GM06990 (cell line): ENCODE measurements at regions not wholly inside any gene's neighbourhood (a gene's known extent, or its start where the extent isn't known, plus 50 kb on each side); places are given as distances from the start of the nearest gene placed in this dataset.
"Not testable (repeated sequence)": the region's sequence is repeated elsewhere in the genome, so short reads cannot be mapped to it uniquely, and the experiment has no call there.

Experiments used
- DNase-seq: peaks from one replicate; pipeline ENCODE4 v3.0.0-alpha.2; 2011; ENCODE audit not compliant: insufficient read length; ENCODE audit errors: extremely low read depth
- H3K27me3 ChIP-seq: replicated peaks from 2 replicates; pipeline ENCODE4 v1.6.0; 2011; ENCODE audit warnings: low read length; ENCODE audit not compliant: control insufficient read depth, insufficient read depth
- H3K36me3 ChIP-seq: 2 replicates; pipeline ENCODE4 v1.5.1; 2011; ENCODE audit warnings: low read length; ENCODE audit not compliant: control insufficient read depth, insufficient read depth
- H3K4me3 ChIP-seq: replicated peaks from 2 replicates; pipeline ENCODE4 v1.5.1; 2011; ENCODE audit warnings: low read depth, mild to moderate bottlenecking, control low read depth, low read length
- CTCF ChIP-seq: IDR thresholded peaks from 2 replicates; pipeline ENCODE4 v1.5.1; 2011; ENCODE audit warnings: low read length, control low read depth, mild to moderate bottlenecking, inconsistent platforms; ENCODE audit not compliant: insufficient read depth, poor library complexity, severe bottlenecking

GRCh38 chr17:52995147-52995546 is 827.6 kb upstream of the KIF2B start:
- Histone ChIP-seq H3K4me3 (no peak overlapping the region), H3K27me3 (no peaks in the 10 kb centered on the region), H3K36me3 (no peaks in the 10 kb centered on the region)
- no peak for DNase-seq
- TF ChIP-seq CTCF: no peak

GRCh38 chr17:52986056-52986662 is 827.6 kb upstream of the CA10 start:
- H3K36me3 ChIP-seq: no peaks in the 10 kb centered on the region
- no peak for TF ChIP-seq CTCF
- H3K4me3 ChIP-seq: no peak overlapping the region
- no peaks in the 10 kb centered on the region for H3K27me3 ChIP-seq
- no peak for DNase-seq

GRCh38 chr17:52982331-52982730 is 823.8 kb upstream of the CA10 start:
- no peaks in the 10 kb centered on the region for H3K27me3 ChIP-seq
- no peak for DNase-seq
- no peaks in the 10 kb centered on the region for H3K36me3 ChIP-seq
- TF ChIP-seq CTCF: no peak
- H3K4me3 ChIP-seq: no peak overlapping the region

GRCh38 chr17:52979921-52980320 is 821.4 kb upstream of the CA10 start:
- no peak for TF ChIP-seq CTCF
- DNase-seq: no peak
- Histone ChIP-seq H3K27me3 (no peaks in the 10 kb centered on the region), H3K4me3 (no peak overlapping the region), H3K36me3 (no peaks in the 10 kb centered on the region)

GRCh38 chr17:52965856-52966255 is 807.3 kb upstream of the CA10 start:
- no peaks in the 10 kb centered on the region for H3K36me3 ChIP-seq
- no peak for DNase-seq
- no peak for TF ChIP-seq CTCF
- H3K4me3 ChIP-seq: no peak overlapping the region
- no peaks in the 10 kb centered on the region for H3K27me3 ChIP-seq

GRCh38 chr17:52961751-52962150 is 803.2 kb upstream of the CA10 start:
- H3K27me3 ChIP-seq, DNase-seq, H3K4me3 ChIP-seq, H3K36me3 ChIP-seq: not testable (repeated sequence)
